IMR-90 (cell line): ENCODE measurements at regions not wholly inside any gene's neighbourhood (a gene's known extent, or its start where the extent isn't known, plus 50 kb on each side); places are given as distances from the start of the nearest gene placed in this dataset.
"Not testable (repeated sequence)": the region's sequence is repeated elsewhere in the genome, so short reads cannot be mapped to it uniquely, and the experiment has no call there.

ENCODE experiments used
- ATAC-seq: fragments of 200-7000 bp; cut with Tn5 transposase; 2 replicates; pipeline ENCODE4 v1.9.1; 2020; ENCODE audit warnings: low read depth, mild to moderate bottlenecking, moderate library complexity
- BruUV-seq: library from RNA; stranded (reverse); fragments of 400-500 nt; replicated peaks from 2 replicates; lab custom pipeline; 2021; lab: Mats Ljungman, UMichigan
- CTCF ChIA-PET: fragments of 300-600 bp; formaldehyde crosslinking; extraction: SDS; loops from one replicate; lab custom pipeline; 2021; ENCODE audit warnings: antibody characterized with exemption; lab: Yijun Ruan, JAX
- POLR2A ChIA-PET: fragments of 300-600 bp; sonication (Branson Sonifier 250); formaldehyde crosslinking; loops from one replicate; lab custom pipeline; 2022; ENCODE audit warnings: antibody characterized with exemption; ENCODE audit not compliant: unreplicated experiment; lab: Charles Lee
- DNase-seq: peaks from one replicate; pipeline ENCODE4 v3.0.0; 2013
- H2AFZ ChIP-seq: replicated peaks from 2 replicates; pipeline ENCODE3; 2013; ENCODE audit warnings: low read length, mild to moderate bottlenecking; ENCODE audit not compliant: poor library complexity
- H2AK5ac ChIP-seq: 2 replicates; pipeline ENCODE4 v1.6.1; 2013; ENCODE audit warnings: low read depth, low read length, inconsistent platforms
- H2AK9ac ChIP-seq: replicated peaks from 2 replicates; pipeline ENCODE3; 2013; ENCODE audit warnings: mild to moderate bottlenecking, low read depth, low read length, moderate library complexity; ENCODE audit not compliant: poor library complexity
- H2BK120ac ChIP-seq: 2 replicates; pipeline ENCODE4 v1.6.1; 2013; ENCODE audit warnings: low read depth, low read length, inconsistent platforms
- H2BK15ac ChIP-seq: 3 replicates; pipeline ENCODE4 v1.6.1; 2013; ENCODE audit warnings: low read depth, low read length, inconsistent platforms
- H2BK20ac ChIP-seq: 2 replicates; pipeline ENCODE4 v1.6.1; 2013; ENCODE audit warnings: low read depth, mild to moderate bottlenecking, inconsistent platforms, low read length, moderate library complexity
- H2BK5ac ChIP-seq: 2 replicates; pipeline ENCODE4 v1.6.1; 2013; ENCODE audit warnings: mild to moderate bottlenecking, low read depth, low read length, inconsistent platforms; ENCODE audit not compliant: poor library complexity, severe bottlenecking
- H3K14ac ChIP-seq: replicated peaks from 2 replicates; pipeline ENCODE4 v1.6.1; 2013; ENCODE audit warnings: low read depth, low read length, inconsistent platforms
- H3K18ac ChIP-seq: 2 replicates; pipeline ENCODE4 v1.6.1; 2013; ENCODE audit warnings: low read depth, low read length, control low read depth
- H3K23ac ChIP-seq: 2 replicates; pipeline ENCODE4 v1.6.1; 2013; ENCODE audit warnings: low read depth, low read length, inconsistent platforms
- H3K27ac ChIP-seq: 2 replicates; pipeline ENCODE4 v1.5.1; 2013; ENCODE audit warnings: mild to moderate bottlenecking, control low read depth, low read length; ENCODE audit not compliant: insufficient read depth
- H3K27me3 ChIP-seq: 2 replicates; pipeline ENCODE4 v1.6.1; 2013; ENCODE audit warnings: low read length; ENCODE audit not compliant: control insufficient read depth, insufficient read depth
- H3K36me3 ChIP-seq: 2 replicates; pipeline ENCODE4 v1.6.1; 2013; ENCODE audit warnings: low read length, mixed read lengths; ENCODE audit not compliant: control insufficient read depth, insufficient read depth
- H3K4ac ChIP-seq: 2 replicates; pipeline ENCODE4 v1.6.1; 2013; ENCODE audit warnings: low read depth, low read length, inconsistent platforms
- H3K4me1 ChIP-seq: 2 replicates; pipeline ENCODE4 v1.6.1; 2013; ENCODE audit warnings: low read length, mixed read lengths; ENCODE audit not compliant: control insufficient read depth, insufficient read depth
- H3K4me2 ChIP-seq: 2 replicates; pipeline ENCODE4 v1.6.1; 2013; ENCODE audit warnings: low read depth, mild to moderate bottlenecking, control low read depth, low read length, moderate library complexity
- H3K4me3 ChIP-seq: 2 replicates; pipeline ENCODE4 v1.5.1; 2013; ENCODE audit warnings: low read depth, mild to moderate bottlenecking, control low read depth, low read length, moderate library complexity; ENCODE audit not compliant: insufficient read depth
- H3K56ac ChIP-seq: 2 replicates; pipeline ENCODE4 v1.6.1; 2013; ENCODE audit warnings: low read length, inconsistent platforms; ENCODE audit not compliant: insufficient read depth; ENCODE audit errors: extremely low read depth
- H3K79me1 ChIP-seq, 2 experiments: 2 replicates each; pipeline ENCODE4 v1.6.1; 2013; ENCODE audit warnings: low read length in 2 of 2, inconsistent platforms in 1 of 2, low read depth in 1 of 2
- H3K9ac ChIP-seq: 2 replicates; pipeline ENCODE4 v1.6.1; 2013; ENCODE audit warnings: low read depth, low read length, control low read depth
- H3K9me1 ChIP-seq: 2 replicates; pipeline ENCODE4 v1.6.1; 2013; ENCODE audit warnings: low read length, inconsistent platforms; ENCODE audit not compliant: insufficient read depth
- H3K9me3 ChIP-seq: 2 replicates; pipeline ENCODE4 v1.6.1; 2013; ENCODE audit warnings: low read length; ENCODE audit not compliant: control insufficient read depth, insufficient read depth
- H4K20me1 ChIP-seq: 2 replicates; pipeline ENCODE4 v1.6.1; 2013; ENCODE audit warnings: low read length, inconsistent platforms; ENCODE audit not compliant: insufficient read depth
- H4K5ac ChIP-seq: 2 replicates; pipeline ENCODE4 v1.6.1; 2013; ENCODE audit warnings: mild to moderate bottlenecking, low read depth, low read length, control low read depth
- H4K8ac ChIP-seq, 2 experiments: 2 replicates each; pipeline ENCODE4 v1.6.1; 2013; ENCODE audit warnings: low read depth in 2 of 2, low read length in 2 of 2, control low read depth in 1 of 2, inconsistent platforms in 1 of 2
- H4K91ac ChIP-seq: 2 replicates; pipeline ENCODE4 v1.6.1; 2013; ENCODE audit warnings: low read depth, low read length, inconsistent platforms; ENCODE audit not compliant: insufficient read depth
- WGBS, 2 experiments: methylation state at CpG; one replicate each; pipeline versions ENCODE4 v1.1.5 to v1.1.7; 2013; ENCODE audit warnings: missing lambda C conversion rate in 2 of 2; ENCODE audit not compliant: insufficient read length in 1 of 2; ENCODE audit errors: extremely low coverage in 2 of 2; 5-methylcytosine and 5-hydroxymethylcytosine counted together
- dilution Hi-C: fragments of 300-500 bp; cut with HindIII; formaldehyde crosslinking; loops from one replicate; pipeline ENCODE4 v1.14.3; 2018; ENCODE audit warnings: low sequenced_read_pairs; ENCODE audit not compliant: unreplicated experiment
- in situ Hi-C: fragments of 300-500 bp; cut with MboI; formaldehyde crosslinking; loops from 3 replicates; pipeline ENCODE4 v1.14.3; 2019; ENCODE audit warnings: low sequenced_read_pairs, inconsistent platforms, mixed read lengths
- intact Hi-C: fragments of 100-400 bp; cut with micrococcal nuclease; formaldehyde crosslinking; loops from 2 replicates; pipeline ENCODE4 v1.10.0; 2022

DNA sequence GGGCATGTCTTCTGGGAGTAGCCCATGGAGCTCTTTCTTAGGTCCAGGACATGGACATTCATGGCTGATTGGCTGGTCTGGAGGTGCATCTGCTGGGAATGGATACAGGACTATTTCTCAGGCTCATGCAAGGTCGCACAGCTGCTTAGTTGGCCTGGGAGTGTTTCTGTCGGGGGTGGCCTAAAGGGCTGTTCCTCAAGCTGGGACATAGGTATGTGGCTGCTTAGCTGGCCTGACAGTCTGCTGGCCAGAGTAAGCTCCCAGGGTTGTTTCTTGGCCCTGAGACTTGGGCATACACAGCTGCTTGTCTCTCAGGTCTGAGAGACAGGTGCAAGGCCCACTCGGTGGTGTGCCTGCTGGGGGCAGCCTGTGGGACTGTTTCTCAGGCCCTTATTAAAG lies 57.2 kb upstream of the CSNK1E start:
- WGBS, 2 experiments, result no CpG with 5 or more reads among the region's 3 CpGs
- in situ Hi-C loops, result not testable (repeated sequence)

DNA sequence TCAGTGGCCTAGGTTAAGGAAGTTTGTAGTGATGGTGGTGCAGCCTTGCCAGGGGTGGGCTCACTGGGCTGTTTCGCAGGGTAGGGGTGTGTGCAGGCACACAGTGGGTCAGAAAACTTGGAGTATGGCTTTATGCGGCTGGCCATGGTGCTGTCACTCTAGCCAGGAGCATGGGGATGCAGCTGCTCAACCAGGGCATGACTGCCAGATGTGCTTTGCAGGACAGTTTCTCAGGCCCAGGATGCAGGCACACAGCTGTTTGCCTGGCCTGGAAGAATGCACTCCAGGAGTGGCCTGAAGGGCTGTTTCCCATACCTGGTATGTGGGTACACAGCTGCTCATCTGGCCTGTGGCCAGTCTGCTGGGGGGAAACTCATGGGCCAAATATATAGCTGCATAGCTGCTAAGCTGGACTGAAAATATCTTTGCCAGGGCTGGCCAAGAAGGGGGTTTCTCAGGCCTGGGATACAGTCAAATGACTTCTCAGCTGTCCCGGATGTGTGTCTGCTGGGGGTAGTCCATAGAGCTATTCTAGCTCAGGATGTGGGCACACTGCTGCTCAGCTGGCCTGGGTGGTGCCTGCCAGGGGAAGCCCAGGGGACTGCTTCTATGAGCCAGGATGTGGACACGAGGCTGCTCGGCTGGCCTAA lies 56.7 kb upstream of the CSNK1E start:
- POLR2A ChIA-PET, H3K56ac ChIP-seq, ATAC-seq, H4K8ac ChIP-seq, H3K18ac ChIP-seq, H2AFZ ChIP-seq, H3K27ac ChIP-seq, H3K4me2 ChIP-seq, intact Hi-C loops, in situ Hi-C loops, H2AK5ac ChIP-seq, H2AK9ac ChIP-seq, H4K91ac ChIP-seq, CTCF ChIA-PET, H3K36me3 ChIP-seq, dilution Hi-C loops, H3K9me1 ChIP-seq, H3K4me3 ChIP-seq, H3K9me3 ChIP-seq, DNase-seq, H3K9ac ChIP-seq, H4K20me1 ChIP-seq, H2BK15ac ChIP-seq, H3K4me1 ChIP-seq, H2BK20ac ChIP-seq, H3K27me3 ChIP-seq, H4K5ac ChIP-seq, H3K23ac ChIP-seq, H3K14ac ChIP-seq, H2BK5ac ChIP-seq, H3K4ac ChIP-seq, BruUV-seq, H3K79me1 ChIP-seq, H2BK120ac ChIP-seq: not testable (repeated sequence)
- WGBS, 2 experiments, result no CpG with 5 or more reads among the region's 5 CpGs

More for the DNA sequence above, 57.2 kb upstream of the CSNK1E start:
- intact Hi-C loops, H3K27ac ChIP-seq, H3K4ac ChIP-seq, H3K4me3 ChIP-seq, CTCF ChIA-PET, BruUV-seq, POLR2A ChIA-PET, DNase-seq, dilution Hi-C loops, H3K23ac ChIP-seq, H2BK120ac ChIP-seq, H3K79me1 ChIP-seq, H3K4me2 ChIP-seq, H3K14ac ChIP-seq, H4K8ac ChIP-seq, H3K9ac ChIP-seq, H3K18ac ChIP-seq, H3K9me1 ChIP-seq, H2BK5ac ChIP-seq, H3K9me3 ChIP-seq, H2BK15ac ChIP-seq, H3K27me3 ChIP-seq, H3K36me3 ChIP-seq, H4K91ac ChIP-seq, H3K56ac ChIP-seq, ATAC-seq, H2AFZ ChIP-seq, H2BK20ac ChIP-seq, H2AK9ac ChIP-seq, H4K20me1 ChIP-seq, H4K5ac ChIP-seq, H3K4me1 ChIP-seq, H2AK5ac ChIP-seq: not testable (repeated sequence)
